ENCODE measurements at regions not wholly inside any gene's neighbourhood (a gene's known extent, or its start where the extent isn't known, plus 50 kb on each side); places are given as distances from the start of the nearest gene placed in this dataset.

- no peak overlapping the region for H3K27ac ChIP-seq (ENCODE audit: insufficient read depth, low read length)
- H4K8ac ChIP-seq (ENCODE audit: low read depth in 2 of 2, low read length in 2 of 2), result no peak overlapping the region
- H3K4me3 ChIP-seq (ENCODE audit: insufficient read depth, low read depth, low read length), result no peak overlapping the region
- no TSS peak for BruUV-seq (replicated peaks)
- no peaks in the 10 kb centered on the region for H3K9me3 ChIP-seq (ENCODE audit: control insufficient read depth, insufficient read depth, low read length)
- H3K36me3 ChIP-seq (ENCODE audit: control insufficient read depth, insufficient read depth, low read length), result no peaks in the 10 kb centered on the region
- H4K91ac ChIP-seq (ENCODE audit: insufficient read depth, low read depth, low read length), result no peak overlapping the region
- no peak overlapping the region for H2AK9ac ChIP-seq (replicated peaks; ENCODE audit: low read depth, low read length, poor library complexity)
- H3K9ac ChIP-seq (ENCODE audit: low read depth, low read length), result no peak overlapping the region
- H3K4me1 ChIP-seq (ENCODE audit: control insufficient read depth, insufficient read depth, low read length), result no peaks in the 10 kb centered on the region
- H3K18ac ChIP-seq (ENCODE audit: low read depth, low read length), result no peak overlapping the region
- ChIA-PET POLR2A (ENCODE audit: unreplicated experiment) (no interaction called here), CTCF (no interaction called here)
- no peak overlapping the region for H4K5ac ChIP-seq (ENCODE audit: low read depth, low read length)
- H2AFZ ChIP-seq (replicated peaks; ENCODE audit: low read length, poor library complexity), result no peak overlapping the region
- DNase-seq (no peak), ATAC-seq (ENCODE audit: low read depth) (no peak)
- H3K79me1 ChIP-seq (ENCODE audit: low read depth in 1 of 2, low read length in 2 of 2), result no peaks in the 10 kb centered on the region
- H2BK5ac ChIP-seq (ENCODE audit: low read depth, low read length, poor library complexity, severe bottlenecking), result no peak overlapping the region
- no peak overlapping the region for H3K4ac ChIP-seq (ENCODE audit: low read depth, low read length)
- H2BK120ac ChIP-seq (ENCODE audit: low read depth, low read length), result no peak overlapping the region
- no peak overlapping the region for H3K14ac ChIP-seq (replicated peaks; ENCODE audit: low read depth, low read length)
- no peak overlapping the region for H2BK20ac ChIP-seq (ENCODE audit: low read depth, low read length)
- no peak overlapping the region for H3K56ac ChIP-seq (ENCODE audit: extremely low read depth, insufficient read depth, low read length)
- no CpG with 5 or more reads among the region's 3 CpGs for WGBS, 2 experiments (ENCODE audit: extremely low coverage in 2 of 2, insufficient read length in 1 of 2)
- no peaks in the 10 kb centered on the region for H4K20me1 ChIP-seq (ENCODE audit: insufficient read depth, low read length)
- intact Hi-C loops (cut with micrococcal nuclease) (no loop called here), dilution Hi-C loops (cut with HindIII; ENCODE audit: low sequenced_read_pairs, unreplicated experiment) (no loop called here), in situ Hi-C loops (cut with MboI; ENCODE audit: low sequenced_read_pairs) (no loop called here)
- H3K4me2 ChIP-seq (ENCODE audit: low read depth, low read length), result no peak overlapping the region
- TF ChIP-seq RAD21 (IDR thresholded peaks at IDR 0.05; ENCODE audit: low read length) (no peak), FOS (IDR thresholded peaks at IDR 0.05; ENCODE audit: low read depth, low read length) (no peak), MXI1 (IDR thresholded peaks at IDR 0.05; ENCODE audit: borderline replicate concordance, low read depth, low read length) (no peak), SMC3 (IDR thresholded peaks at IDR 0.05; ENCODE audit: low read depth, low read length) (no peak), BHLHE40 (IDR thresholded peaks at IDR 0.05; ENCODE audit: low read depth, low read length) (no peak)
- H2BK15ac ChIP-seq (ENCODE audit: low read depth, low read length), result no peak overlapping the region
- H2AK5ac ChIP-seq (ENCODE audit: low read depth, low read length), result no peak overlapping the region
- no peaks in the 10 kb centered on the region for H3K27me3 ChIP-seq (ENCODE audit: control insufficient read depth, insufficient read depth, low read length)
- H3K9me1 ChIP-seq (ENCODE audit: insufficient read depth, low read length), result no peaks in the 10 kb centered on the region
- no peak overlapping the region for H3K23ac ChIP-seq (ENCODE audit: low read depth, low read length)
These were observed 266.3 kb upstream of the NSMCE3 start for GRCh38 chr15:29535952-29536351.
